SK-N-SH (cell line): ENCODE measurements at regions not wholly inside any gene's neighbourhood (a gene's known extent, or its start where the extent isn't known, plus 50 kb on each side); places are given as distances from the start of the nearest gene placed in this dataset.

Source experiments
- GABPA ChIP-seq: IDR thresholded peaks from 2 replicates; pipeline ENCODE4 v1.4.0; 2012; ENCODE audit warnings: low read depth, mild to moderate bottlenecking
- POLR2AphosphoS5 ChIP-seq: IDR thresholded peaks from 2 replicates; pipeline ENCODE4 v1.6.1; 2012; ENCODE audit warnings: low read depth, low read length
- SMC3 ChIP-seq: IDR thresholded peaks from 2 replicates; pipeline ENCODE4 v1.6.1; 2012; ENCODE audit warnings: low read depth, low read length, improper control_type of control experiment
- TF ChIP-seq, protein P1 (sequence below): fragments of 200-600 bp; sonication (generic); IDR thresholded peaks from 2 replicates; pipeline ENCODE4 v1.6.1; 2017; ENCODE audit warnings: antibody characterized with exemption, mild to moderate bottlenecking, moderate library complexity

DNA sequence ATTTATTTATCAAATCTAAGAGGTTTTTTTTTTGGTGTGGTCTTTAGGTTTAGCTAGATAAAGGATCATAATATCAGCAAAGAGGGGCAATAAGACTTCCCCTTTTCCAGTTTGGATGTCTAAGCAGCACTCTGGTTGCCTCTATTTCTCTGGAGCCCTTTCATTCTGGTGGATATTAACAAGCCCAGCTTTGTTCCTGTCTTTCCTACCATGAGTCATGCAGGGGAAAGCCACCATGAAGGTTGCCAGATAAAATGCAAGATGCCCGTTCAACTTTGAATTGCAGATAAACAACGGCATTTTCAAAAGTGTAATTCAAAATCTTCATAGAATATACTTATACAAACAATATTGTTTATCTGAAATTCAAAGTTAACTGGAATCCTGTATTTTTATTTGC lies 143.6 kb downstream of the ADAMTS15 start:
- TF ChIP-seq GABPA, result no peak
- TF ChIP-seq, protein P1, sequence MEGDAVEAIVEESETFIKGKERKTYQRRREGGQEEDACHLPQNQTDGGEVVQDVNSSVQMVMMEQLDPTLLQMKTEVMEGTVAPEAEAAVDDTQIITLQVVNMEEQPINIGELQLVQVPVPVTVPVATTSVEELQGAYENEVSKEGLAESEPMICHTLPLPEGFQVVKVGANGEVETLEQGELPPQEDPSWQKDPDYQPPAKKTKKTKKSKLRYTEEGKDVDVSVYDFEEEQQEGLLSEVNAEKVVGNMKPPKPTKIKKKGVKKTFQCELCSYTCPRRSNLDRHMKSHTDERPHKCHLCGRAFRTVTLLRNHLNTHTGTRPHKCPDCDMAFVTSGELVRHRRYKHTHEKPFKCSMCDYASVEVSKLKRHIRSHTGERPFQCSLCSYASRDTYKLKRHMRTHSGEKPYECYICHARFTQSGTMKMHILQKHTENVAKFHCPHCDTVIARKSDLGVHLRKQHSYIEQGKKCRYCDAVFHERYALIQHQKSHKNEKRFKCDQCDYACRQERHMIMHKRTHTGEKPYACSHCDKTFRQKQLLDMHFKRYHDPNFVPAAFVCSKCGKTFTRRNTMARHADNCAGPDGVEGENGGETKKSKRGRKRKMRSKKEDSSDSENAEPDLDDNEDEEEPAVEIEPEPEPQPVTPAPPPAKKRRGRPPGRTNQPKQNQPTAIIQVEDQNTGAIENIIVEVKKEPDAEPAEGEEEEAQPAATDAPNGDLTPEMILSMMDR, result no peak
- TF ChIP-seq SMC3, result no peak
- TF ChIP-seq POLR2AphosphoS5, result no peak
